NCI-H1092 (cell line): ENCODE measurements at regions not wholly inside any gene's neighbourhood (a gene's known extent, or its start where the extent isn't known, plus 50 kb on each side); places are given as distances from the start of the nearest gene placed in this dataset.
"Not testable (repeated sequence)": the region's sequence is repeated elsewhere in the genome, so short reads cannot be mapped to it uniquely, and the experiment has no call there.

ENCODE experiments used
- DNase-seq: peaks from one replicate; lab custom pipeline; 2025; lab: John Stamatoyannopoulos, UW

DNA sequence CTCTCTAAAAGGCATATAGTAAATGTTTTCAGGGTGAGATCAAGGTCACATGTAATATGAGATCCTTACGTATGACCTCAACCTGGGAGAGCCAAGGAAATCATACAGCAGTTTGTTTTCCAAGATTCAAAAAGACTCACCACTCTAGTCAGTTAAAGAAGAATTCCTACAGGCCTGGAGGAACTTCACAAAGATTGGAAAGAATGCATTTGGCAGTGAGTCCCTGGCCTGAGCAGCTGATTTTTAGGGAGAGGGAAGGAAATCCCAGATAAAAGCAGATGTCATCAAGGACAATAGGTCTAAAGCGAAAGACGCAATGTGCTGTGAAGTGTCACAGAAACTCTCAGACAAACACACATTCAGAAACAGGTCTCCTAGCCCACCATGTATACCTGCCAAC is 424.0 kb upstream of the ZNF462 start:
- DNase-seq, result no peak

DNA sequence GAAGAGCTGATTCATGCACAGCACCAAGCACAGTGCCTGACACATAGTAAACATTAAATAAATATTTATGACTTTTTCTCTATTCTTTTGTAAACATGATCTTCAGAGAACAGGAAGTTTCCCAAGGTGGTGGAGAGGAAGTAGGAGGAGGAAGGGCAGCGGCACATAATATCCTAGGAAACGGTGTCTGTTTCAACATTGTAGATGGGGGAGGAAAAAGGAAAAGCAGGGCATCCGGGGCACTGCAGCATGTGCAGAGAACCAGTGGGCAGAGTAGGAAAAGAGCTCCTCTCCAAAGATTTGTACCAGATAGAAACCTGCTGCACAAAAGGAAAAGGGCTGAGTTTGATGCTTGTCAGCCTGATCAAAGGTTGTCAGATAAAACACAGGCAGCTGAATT is 421.7 kb upstream of the ZNF462 start:
- DNase-seq, result no peak

DNA sequence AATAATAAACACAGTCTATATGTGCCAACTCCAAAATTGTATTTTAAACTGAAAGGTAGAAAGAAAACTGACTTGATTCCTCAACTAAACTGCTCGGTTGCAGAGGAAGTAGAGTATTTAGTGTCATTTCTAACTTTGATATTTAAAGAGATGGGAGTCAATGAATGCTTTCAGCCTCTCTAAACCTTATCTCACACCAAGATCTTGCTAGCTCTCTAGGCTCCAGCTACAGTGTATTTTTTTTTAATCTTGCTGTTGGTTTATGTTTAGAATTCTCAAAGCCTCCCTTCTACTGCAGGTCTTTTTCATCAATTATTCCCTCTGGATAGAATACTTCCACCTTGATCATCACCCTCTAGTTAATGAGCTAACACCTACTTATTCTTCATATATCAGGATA is 419.4 kb upstream of the ZNF462 start:
- no peak for DNase-seq

DNA sequence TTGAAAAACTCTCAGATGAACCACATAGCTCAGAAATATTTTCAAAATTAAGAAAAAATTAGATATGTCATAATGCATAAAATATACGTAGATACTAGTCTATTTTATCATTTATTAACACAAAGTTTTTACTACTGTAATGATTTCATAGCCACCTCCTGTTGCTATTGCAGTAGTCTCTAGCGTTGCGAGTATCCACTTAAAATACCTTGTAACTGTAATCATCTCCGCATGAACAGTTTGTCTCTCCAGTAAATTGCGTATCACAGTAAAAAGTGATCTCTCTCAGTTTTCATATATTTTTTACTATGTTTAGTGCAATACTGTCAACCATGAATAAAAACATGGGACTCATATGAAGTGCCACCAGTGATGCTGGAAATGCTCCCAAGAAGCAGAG is 417.9 kb upstream of the ZNF462 start:
- DNase-seq, result no peak

DNA sequence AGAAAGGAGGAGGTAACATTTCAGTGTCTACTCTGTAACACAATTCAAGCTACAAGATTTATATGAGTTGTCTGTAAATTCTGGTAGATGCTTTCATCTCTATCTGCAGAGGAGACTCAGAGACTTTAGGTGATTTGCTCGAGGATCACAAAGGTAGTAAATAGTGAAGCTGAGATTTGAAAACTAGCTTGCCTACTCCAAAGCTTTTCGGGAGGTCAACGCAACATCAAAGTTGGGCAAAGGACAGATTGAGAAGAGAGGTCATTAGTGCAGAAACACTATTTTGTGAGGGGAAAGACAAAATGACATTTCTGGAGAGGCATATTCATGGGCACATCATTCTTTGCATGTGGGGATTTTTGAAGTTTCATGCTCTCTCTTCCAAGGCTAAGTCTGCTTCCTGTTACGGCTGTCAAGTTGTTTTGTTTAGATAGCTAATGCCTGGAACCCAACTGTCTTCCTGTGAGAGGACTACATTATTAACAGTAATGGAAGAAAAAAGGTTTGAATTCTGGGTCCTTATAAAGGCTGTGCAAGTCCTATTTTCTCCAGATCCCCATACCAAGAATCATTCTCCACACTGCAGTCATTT is 413.5 kb upstream of the ZNF462 start:
- DNase-seq, result no peak

DNA sequence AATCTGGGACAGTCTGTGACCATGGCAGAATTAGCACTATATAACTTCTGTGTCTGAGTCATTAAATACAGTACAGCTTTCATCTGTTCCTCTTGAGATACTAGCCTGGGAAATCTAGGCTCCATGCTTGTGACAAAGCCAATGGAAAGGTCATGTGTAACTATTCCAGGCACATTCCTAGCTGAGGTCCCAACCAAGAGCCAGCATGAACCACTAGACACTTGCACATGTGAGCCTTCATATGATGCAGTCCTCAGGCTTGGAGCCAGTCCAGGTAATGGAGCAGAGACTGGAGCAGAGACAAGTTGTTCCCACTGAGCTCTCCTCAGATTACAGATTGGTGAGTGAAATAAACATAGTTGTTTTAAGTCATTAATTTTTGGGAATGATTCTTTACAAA is 412.4 kb upstream of the ZNF462 start:
- DNase-seq, result no peak

DNA sequence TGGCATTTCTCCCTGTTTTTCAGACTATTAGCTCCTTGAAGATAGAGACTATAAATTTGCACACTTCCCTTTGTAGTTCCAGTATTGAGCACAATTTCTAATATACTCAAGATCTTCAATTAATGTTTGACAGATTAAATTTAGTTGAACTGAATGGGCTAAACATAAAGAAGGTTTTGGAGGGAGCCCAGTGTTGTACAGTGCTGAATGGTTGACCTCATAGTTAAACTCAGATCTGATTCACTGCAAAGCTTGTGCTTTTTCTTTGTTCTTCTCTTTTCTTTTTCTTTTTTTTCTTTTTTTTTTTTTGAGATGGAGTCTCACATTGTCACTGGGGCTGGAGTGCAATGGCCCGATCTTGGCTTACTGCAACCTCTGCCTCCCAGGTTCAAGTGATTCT is 411.7 kb upstream of the ZNF462 start:
- no peak for DNase-seq

DNA sequence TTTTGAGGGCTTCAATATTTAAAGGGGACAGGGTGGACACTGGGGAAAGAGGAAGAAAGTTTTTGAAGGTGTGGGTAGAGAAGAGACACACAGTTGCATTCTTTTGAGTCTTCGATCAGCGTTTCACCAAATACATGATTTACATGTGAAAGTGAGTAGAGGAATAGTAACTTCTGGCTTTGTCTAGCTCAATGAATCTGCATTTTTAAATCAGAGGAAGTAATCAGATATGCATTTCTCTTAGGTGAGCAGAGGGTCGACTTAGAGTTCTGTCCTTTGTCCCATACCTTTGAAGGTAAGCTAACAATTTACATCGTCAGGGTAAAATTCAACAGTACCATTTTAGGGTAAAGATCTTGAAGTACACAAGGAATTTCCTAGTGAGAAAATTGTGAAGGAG is 406.4 kb upstream of the ZNF462 start:
- DNase-seq, result no peak

DNA sequence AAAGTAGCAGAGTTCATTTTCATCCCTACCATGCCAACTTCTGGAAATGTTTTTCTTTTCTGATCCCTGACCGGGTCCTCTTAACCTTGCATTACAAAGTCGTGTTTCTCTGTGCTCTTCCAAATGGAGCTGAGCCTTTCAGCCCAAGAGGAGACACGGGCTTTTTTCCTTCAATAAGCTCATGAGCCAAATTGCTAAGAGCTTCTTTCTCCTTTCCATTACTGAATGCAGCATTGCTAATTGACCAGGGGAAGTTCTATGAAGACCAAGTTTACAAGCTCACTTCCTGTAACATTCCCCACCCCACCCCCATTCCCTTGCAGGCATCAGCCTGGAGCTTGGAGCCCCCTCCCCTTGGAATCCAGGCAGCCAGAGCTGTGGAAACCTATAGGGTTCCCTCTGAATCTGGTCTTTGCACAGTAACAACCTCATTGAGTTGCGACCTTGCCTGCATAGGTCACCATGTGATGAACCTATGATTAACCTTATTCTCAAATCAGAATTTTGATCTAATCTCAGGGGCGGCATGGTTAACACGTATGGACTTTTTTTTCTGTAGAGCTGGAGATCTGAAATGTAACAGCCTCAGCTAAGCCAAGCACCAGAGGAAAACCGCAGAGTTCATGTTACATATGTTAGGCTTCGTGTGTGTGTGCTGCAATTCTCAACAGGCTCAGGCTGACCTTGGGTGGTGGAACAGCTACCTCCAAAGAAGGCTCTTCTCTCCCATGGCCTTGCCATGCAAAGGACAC is 395.7 kb upstream of the ZNF462 start:
- no peak for DNase-seq

DNA sequence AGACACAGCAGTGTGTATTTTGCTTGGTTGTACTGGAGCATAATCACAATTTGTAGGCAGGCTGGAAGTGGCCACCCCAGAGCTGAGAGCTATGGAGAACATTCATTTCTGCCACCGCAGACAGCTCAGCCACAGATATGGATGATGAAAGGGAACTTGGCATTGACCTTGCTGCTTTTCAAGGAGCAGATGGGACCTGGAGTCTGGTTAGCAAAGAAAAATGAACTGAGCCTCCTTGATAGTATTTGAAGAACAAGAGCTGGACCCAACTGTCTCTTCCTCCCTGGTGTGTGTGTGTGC is 395.2 kb upstream of the ZNF462 start:
- no peak for DNase-seq

DNA sequence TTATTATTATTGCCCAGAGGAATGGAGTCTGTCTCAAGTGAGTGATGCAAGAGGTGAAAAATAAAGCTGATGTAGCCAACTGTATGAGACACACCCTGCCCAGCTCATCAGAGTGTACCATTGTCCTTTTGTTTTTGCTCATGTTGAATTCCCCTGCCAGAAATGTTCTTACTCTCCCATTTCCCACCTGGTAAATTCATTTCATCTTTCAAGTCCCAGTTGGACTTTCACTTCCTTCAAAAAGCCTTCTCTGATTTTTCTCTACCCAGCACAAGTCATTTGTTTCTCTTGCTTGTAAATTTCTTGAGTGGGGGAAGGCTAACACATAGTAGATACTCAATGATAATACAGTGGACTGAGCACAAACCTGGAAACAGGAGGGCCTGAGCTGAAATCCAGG is 394.5 kb upstream of the ZNF462 start:
- DNase-seq, result no peak

DNA sequence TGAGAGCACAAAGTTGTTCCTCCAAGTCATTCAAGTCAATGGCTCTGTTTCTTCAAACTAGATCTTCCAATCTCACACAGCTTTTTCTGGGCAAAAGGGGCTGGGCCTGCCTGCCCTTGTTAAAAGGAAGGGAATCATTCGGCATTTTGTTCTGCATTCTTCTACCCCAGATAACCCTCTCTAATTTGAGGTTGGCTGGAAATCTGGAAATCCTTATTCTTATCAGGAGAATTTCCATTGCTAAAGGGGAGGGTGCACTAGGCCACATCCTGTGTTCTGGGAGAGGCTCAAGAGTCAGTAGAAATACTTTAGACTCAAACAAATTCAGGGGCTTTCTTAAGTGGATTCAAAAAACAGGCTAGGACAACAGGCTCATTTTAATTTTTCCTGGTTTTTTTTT is 384.7 kb upstream of the ZNF462 start:
- DNase-seq, result no peak

DNA sequence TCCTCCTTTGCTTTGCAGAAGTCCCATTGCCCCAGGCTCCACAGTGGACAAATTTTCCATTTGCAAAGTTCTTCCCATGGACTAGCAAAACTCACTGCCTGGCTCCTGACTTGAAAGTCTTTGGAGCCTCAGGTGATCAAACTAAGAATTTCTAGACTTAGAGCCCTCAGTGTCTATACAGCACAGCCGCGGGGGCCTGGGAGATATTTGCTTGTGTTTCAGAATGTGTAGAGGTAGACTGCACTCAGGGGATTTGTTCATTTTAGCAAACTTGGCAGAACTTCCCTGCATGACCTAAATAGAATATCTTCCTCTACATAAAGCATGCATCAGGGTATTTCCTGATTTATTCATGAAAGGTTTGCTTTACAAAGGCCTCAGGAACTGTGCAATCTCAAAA is 384.2 kb upstream of the ZNF462 start:
- DNase-seq, result no peak

DNA sequence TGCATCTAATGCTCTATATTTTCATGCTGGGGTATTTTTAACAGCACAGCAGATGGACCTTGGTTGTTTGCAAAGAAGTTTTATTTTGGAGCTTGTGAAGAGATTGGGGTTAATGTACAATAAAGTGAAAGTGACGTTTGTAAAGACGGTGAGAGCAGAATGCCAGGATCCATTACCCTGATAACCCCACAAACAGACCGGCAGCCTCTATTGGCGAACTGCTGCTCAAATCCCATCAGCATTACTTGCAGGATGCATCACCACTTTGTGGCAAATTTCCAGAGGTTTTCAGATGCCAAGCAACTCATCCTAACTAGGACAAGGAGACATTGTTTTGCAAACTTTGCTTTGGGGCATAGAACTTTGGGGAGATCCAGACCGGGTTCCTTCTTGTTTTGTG is 383.3 kb upstream of the ZNF462 start:
- DNase-seq, result no peak

DNA sequence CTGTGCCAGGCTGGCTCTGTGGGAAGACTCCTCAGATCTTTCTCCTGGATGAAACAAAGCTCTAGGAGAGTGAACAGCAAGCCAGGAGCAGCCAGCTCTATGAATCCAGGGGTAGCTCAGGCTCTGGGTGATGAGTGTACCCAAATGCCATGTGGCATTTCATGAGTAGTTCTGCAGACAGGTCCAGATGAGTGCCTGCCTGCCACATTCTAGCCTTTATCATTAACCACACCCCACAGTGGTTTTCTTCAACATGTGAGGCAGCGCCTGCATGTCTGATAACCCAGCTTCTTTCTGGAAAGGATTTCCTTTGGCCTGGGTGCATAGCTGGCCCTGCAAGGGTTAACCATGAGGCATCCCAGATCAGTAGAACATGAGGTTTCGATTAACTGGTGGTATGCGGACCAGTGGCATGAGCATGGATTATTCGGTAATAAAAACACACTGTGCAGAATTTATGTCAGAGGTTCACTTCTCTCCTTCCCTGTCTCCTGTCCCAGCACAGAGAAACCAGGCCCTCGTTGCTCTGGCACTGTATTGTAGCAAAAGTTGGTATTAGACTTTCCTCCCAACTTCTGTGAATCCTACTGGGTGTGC is 381.9 kb upstream of the ZNF462 start:
- no peak for DNase-seq

DNA sequence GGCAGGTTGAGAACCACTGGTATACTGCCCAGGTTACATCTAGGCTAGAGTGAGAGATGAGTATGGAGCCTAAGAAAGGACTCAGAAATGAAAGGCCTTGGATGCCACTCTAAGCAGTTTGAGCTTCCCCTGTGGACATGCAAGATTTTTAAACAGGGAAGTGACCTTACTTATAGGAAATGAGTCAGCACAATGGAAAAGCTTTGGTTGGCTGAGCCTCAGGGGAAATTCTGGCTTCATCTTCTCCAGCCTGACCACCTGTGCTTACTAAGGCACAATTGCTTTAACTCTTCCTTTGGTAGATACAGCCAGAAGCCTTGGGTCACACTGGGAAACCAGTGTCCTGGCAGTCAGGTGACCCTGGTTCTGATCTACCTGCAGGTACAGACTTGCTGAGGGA is 380.2 kb upstream of the ZNF462 start:
- DNase-seq, result no peak

DNA sequence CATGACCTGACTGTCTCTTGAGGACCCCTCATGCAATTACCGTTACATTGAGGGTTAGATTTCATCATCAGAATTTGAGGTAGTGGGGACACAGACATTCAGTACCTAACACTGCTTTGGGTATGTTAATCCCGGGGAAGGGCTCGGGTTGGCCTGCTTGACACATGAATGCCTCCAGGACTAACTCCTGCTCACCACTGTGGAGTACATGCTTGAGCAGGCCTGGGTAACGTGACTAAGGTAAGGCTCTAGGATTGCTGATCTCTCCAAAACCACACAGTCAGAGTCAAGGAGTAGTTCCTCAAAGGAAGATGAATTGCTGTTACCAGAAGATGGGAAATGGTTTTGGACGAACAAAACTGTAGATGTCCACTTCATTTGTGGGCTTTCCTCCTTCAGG is 376.3 kb upstream of the ZNF462 start:
- DNase-seq, result no peak

DNA sequence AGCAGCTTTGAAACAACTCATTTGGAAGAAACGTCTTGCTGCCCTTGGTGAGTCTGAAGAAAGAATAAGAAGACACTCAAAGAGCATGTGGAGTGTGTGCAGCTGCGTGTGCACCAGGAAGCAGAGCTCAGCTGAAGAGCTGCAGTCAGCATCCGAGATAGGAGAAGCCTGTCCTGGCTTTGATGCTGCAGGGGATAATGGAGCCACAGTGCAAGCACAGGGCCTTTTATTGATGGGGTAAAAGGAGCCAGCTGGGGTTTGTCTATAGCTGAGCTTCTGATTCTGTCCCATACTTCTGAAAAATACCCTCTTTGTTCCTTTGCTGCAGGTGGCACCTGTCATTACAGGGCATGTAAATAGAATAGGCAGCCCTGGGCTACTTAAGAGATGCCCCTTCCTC is 375.7 kb upstream of the ZNF462 start:
- DNase-seq, result no peak

DNA sequence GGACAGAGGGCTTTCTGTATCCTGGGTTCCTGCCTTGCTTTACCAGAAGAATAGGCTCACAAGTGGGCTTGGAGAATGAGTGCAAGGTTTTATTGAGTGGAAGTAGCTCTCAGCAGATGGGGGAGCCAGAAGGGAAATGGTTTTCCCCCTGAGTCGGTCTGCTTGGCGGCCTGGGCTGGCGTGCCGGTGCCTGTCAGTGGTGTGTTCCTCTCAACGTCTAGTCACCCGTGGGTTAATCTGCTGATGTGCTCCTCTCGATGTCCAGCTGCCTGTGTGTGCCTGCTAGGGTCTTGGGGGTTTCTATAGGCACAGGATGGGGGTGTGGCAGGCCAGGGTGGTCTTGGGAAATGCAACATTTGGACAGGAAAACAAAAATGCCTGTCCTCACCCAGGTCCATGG is 370.8 kb upstream of the ZNF462 start:
- DNase-seq, result not testable (repeated sequence)

DNA sequence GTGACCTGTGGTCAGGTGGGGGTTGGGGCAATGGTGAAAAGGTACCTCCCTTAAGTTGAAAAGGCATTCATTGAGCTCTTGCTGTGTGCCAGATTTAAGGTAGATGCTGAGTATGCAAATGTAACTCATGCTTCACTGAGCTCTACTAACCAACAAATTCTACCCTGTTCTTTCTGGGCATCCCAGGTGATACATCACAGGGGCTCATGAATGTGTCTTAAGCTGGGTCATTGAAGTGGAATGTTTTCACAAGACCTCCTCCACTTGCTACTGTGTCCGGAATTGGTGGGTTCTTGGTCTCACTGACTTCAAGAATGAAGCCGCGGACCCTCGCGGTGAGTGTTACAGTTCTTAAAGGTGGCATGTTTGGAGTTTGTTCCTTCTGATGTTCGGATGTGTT is 362.8 kb upstream of the ZNF462 start:
- no peak for DNase-seq

DNA sequence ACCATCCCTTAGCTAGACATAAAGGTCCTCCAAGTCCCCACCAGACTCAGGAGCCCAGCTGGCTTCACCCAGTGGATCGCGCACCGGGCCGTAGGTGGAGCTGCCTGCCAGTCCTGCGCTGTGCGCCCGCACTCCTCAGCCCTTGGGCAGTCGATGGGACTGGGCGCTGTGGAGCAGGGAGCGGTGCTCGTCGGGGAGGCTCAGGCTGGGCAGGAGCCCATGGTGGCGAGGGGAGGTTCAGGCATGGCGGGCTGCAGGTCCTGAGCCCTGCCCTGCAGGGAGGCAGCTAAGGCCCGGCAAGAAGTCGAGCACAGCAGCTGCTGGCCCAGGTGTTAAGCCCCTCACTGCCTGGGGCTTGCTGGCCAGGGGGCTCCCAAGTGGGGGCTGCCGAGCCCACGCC is 361.8 kb upstream of the ZNF462 start:
- DNase-seq, result not testable (repeated sequence)

DNA sequence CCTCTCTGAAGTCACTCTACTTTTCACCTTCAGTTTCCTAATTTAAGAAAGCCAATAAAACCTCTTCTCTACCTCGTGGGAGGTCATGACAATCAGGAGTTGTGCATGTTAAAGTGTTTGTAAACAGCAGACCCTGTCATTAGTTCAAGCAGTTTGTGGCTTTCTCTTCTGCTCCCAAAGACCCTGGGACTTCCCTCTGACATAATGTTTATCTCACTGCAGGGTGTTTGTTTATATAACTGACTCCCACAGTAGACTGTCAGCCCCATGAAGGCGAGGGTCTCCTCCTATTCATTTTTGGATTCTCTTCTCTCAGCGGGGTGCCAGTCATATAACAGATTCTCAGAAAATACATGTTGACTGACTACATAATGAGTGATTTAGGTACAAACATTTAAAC is 360.0 kb upstream of the ZNF462 start:
- DNase-seq, result no peak

DNA sequence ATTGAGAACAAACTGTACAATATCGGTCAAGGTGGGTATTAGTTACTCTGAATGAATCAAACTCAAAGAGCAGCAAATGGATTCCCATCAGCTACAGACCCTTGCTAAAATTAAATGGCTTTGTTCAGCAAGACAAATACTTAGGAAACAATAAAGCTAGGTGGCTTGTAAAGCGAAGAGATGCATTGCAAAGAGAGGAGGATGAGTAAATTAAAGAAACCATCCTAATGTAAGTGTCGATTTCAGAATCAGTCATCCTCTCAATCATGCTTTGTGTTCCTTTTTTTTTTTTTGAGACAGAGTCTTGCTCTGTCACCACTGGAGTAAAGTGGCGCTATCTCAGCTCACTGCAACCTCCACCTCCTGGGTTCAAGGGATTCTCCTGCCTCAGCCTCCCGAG is 359.2 kb upstream of the ZNF462 start:
- no peak for DNase-seq

DNA sequence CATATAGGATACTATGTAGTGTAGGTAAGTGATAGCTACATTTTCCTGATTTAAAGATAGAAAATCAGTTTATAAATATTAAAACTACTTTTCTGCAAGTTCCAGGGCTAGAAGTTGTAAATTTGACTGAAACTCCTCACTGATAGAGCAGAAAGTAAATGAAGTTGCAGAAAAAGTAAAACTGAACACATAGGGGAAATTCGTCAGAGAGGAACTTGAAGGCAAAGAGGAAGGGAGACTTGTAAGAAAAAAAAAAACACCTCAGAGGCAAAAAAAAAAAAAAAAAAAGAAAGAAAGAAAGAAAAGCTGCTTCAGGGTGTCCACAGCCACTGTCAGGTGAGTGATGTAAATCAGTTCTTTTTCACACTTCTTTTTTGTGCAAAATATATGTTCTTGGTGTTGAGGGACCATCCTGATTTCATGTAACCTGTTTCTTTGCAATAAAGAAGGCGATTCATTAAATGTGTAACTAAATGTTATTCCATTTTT is 336.2 kb upstream of the ZNF462 start:
- no peak for DNase-seq
